AG10803 (cell line): ENCODE measurements at regions not wholly inside any gene's neighbourhood (a gene's known extent, or its start where the extent isn't known, plus 50 kb on each side); places are given as distances from the start of the nearest gene placed in this dataset.

Experiments used
- DNase-seq: peaks from one replicate; pipeline ENCODE4 v3.0.0; 2010; ENCODE audit warnings: low read depth
- H3K4me3 ChIP-seq: 2 replicates; pipeline ENCODE4 v1.5.1; 2011; ENCODE audit warnings: mild to moderate bottlenecking, low read length, control low read depth
- CTCF ChIP-seq: conservative IDR thresholded peaks from 2 replicates; pipeline ENCODE4 v1.5.1; 2011; ENCODE audit warnings: mild to moderate bottlenecking, low read length, control low read depth, inconsistent platforms

- H3K4me3 ChIP-seq = no peak overlapping the region
- no peak for TF ChIP-seq CTCF
- no peak for DNase-seq
Observed at GRCh38 chrX:21289232-21289631, 85.0 kb upstream of the CNKSR2 start.

DNA sequence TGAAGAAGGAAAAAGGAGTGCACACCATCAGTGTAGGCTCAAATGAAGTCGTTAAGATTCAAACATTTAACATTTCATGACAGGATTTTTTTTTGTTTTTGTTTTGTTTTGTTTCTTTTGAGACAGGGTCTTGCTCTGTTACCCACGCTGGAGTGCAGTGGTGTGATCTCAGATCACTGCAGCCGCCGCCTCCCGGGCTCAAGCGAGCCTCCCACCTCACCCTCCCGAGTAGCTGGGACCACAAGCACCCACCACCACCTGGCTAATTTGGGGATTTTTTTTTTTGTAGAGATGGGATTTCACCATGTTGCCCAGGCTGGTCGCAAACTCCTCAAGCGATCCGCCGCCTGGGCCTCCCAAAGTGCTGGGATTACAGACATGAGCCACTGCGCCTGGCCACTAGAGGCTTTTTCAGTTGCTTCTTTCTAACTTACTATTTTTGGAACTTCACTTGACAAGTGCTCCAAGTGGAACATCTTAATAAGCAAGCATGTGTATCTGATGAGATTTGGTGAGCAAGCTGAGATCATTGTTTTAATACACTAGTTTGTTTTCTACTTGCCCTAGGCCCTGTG is 78.9 kb upstream of the CNKSR2 start:
- TF ChIP-seq CTCF = no peak

GRCh38 chrX:21305799-21306336 is 68.3 kb upstream of the CNKSR2 start:
- no peak for TF ChIP-seq CTCF
- no peak for DNase-seq

More for the DNA sequence above, 78.9 kb upstream of the CNKSR2 start:
- no peak for DNase-seq
- no peak overlapping the region for H3K4me3 ChIP-seq

DNA sequence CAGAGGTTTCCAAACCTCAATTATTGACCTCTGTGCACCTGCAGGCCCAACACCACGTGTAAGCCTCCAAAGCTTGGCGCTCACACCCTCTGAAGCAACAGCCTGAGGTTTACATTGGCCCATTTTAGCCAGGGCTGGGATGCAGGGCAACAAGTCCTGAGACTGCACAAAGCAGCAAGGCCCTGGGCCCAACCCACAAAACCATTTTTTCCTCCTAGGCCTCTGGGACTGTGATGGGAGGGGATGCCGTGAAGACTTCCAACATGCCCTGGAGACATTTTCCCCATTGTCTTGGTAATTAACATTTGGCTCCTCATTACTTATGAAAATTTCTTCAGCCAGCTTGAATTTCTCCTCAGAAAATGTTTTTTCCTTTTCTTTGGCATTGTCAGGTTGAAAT is 54.9 kb upstream of the CNKSR2 start:
- no peak for DNase-seq
- H3K4me3 ChIP-seq = no peak overlapping the region
- no peak for TF ChIP-seq CTCF

More at GRCh38 chrX:21305799-21306336, 68.3 kb upstream of the CNKSR2 start:
- H3K4me3 ChIP-seq = no peak overlapping the region
